Hippocampal formation (tissue), 2 donors: ENCODE measurements at regions not wholly inside any gene's neighbourhood (a gene's known extent, or its start where the extent isn't known, plus 50 kb on each side); places are given as distances from the start of the nearest gene placed in this dataset.

Experiments
- DNase-seq, 2 donors: peaks; one replicate each; lab custom pipeline; 2025; lab: John Stamatoyannopoulos, UW

DNA sequence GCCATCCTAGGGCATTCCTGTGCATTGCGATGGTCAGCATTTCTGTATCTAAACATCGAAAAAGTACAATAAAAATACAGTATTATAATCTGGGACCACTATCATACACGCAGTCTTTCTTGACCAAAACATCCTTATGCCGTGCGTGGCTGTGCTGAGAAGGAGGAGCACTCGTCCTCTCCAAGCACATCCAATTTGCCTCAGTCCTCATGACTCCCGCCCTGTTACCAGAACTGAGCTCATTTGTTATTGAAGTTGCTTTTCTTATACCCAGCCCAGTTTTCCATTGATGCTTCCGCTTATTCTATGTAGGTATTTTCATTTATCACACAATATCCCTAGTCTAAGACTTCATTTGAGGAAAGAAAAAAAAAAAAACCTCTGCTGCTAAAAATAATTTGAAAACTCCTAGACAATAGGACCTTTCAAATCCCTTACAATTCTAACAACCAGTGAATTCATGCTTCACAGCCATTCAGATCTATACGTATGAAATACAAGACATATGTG lies 236.9 kb upstream of the PLEKHG7 start:
- DNase-seq, result no peak

DNA sequence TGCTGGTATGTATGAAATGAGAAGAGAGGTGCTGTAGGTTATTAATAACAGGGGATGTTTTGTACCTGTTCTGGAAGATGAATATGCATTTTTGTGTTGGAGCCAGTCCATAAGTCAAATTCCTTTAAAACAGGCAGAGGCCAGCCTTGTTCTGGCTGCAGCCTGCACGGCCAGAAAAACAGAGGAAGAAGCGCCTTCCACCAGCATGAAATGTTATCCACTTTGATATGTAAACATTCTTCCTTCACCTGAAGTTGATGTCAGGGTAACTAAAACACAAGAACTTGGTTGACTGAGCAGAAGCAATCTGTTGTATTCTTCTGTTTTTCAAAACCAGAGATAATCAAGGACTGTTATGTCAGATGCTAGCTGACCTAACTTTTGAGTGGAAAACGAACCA lies 237.9 kb upstream of the PLEKHG7 start:
- no peak for DNase-seq

DNA sequence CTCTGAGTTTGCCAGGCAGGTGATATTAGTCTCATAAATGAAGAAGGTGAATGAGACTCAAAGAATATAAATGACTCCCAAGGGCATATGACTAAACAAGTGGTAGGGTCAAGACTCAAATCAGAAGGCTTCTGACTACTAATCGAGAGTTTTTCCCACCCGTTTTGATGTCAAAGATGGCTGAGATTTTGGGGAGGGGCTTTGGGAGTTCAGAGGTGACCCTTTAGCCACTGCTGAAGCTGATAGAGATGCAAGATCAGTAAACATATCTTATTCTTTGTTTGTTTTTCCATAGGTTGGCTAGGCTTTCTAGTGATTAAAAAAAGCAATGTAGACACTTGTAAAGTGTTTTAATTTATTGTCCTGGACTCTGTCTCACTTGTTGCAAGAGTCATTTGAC lies 239.6 kb upstream of the PLEKHG7 start:
- DNase-seq, result no peak

DNA sequence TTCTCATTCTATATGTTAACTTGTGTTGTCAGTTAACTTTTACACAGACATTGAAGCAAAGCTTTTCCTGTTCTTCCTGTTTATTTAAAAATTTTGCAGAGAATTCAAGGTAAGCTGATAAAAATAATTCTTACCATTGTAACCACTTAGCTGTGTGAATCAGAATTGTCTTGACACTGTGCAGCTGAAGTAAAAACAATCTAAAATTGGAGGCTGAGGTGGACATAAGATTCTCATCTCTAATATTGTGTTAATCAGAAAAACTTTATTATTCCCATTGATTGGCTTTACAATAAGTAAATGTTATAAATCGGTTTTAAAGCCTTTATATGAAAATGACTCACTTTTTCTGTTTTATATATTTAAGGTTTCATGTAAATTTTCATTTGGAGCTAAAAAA lies 240.3 kb upstream of the PLEKHG7 start:
- DNase-seq, result no peak

DNA sequence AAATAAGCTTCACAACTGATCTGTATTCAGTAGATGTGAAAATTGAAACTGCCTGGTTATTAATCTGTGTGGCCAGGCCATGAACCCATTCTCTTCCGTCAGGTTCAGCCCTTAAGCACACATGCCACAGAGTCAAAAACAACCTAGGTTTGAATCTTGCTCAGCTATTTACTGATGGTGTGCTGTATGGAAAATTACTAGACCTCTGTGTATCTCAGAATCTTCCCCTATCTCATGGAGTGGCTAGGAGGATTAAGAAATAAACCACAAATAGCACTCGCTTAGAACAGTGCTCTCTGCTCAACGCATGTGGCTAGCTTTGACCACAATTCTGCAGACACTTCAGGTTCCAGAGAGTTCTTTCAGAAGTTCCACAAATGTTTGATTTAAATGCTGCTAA lies 240.7 kb upstream of the PLEKHG7 start:
- no peak for DNase-seq

DNA sequence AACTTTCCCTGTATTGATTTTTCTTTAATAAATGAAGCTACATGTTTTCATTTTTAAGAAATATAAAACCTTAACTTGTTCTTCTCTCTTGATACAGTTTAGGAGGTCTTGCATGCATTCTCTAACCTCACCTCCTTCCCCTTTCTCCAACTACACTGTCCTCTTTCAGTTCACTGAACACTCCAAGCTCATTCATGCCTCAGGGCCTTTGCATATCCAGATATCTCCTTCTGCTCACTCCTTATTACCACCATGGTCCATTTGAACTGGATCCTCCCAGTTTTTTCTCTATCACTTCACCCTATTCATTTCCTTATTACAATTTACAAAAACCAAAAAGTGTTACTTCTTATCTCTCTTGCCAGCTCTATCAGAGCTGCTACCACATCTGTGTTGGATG lies 242.9 kb upstream of the PLEKHG7 start:
- DNase-seq, result no peak

DNA sequence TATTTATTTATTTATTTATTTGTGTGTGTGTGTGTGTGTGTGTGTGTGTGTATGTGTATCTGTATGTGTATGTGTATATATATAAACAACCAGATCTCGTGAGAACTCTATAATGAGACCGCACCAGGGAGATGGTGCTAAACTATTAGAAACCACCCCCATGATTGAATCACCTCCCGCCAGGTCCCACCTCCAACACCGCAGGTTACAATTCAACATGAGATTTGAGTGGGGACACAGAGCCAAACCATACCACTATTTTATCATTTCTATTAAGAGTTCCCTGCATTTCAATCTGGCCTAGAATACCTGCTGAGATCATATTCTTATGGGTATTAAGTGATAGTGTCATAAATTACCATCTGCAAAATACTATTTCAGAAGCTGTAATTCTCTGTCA lies 243.8 kb upstream of the PLEKHG7 start:
- DNase-seq, result no peak

DNA sequence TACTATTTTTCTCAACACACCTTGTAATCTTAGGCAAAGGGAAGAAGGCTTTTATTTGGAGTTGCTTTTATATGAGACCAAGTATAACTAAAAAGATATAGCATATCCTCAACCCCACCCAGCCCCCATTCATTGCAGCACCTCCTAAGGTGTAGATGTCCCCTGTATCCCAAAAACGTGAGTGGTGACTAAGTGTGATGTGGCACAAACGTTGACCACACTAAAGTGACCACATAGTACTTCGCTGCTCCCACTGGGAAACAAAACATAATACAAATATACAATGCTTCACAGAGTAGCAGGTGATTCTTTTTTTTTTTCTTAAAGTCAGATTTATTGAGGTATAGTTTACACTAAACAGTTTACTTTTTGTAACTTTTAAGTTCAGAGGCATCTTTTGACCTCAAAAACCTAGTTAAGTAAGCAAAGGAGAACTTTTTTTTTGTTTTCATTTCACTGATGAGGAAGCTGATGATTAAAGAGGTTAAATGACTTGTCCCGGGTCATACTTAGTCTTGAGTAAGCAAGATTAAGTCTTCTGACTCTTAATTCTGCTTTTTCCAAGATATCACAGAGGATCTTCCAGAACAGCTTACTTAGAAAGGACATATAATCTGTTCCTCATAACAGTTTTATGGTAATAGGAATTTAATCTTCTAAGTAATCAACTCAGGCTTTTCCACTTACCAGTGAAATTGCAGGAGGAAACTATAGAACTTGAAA lies 245.2 kb upstream of the PLEKHG7 start:
- no peak for DNase-seq

DNA sequence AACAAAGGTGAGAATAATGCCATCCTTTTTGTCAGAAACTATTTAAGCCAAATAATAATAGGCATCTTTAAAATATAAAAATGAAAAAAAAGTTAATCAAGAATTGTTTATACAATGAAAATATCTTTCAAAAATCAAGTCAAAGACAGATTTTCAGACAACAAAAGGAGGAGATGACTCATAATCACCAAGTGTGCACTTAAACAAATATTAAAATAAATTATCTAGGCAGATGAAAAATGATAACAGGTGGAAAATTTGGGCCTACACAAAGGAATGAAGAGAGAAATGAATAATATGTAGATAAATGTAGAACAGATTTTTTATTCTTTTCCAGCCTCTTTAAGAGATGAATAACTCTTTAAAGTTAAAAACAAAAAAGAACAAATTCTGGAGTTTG lies 250.0 kb upstream of the PLEKHG7 start:
- no peak for DNase-seq

DNA sequence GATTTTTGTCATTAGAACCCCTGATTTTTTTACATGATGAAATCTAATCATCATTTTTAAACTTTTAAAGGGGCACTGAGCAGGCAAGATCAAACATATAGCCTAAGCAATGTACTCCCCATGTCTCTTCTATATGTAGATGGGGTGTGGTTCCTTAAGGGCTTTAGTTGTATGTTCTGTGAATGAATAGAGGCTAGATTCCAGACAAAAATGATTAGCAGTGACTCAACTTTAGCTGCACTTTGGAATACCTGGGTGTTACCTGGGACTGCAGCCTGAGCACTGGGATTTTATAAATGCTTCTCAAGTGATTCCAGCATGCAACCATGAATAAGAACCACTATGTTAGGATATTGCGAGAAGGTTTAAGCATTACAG lies 256.7 kb upstream of the PLEKHG7 start:
- DNase-seq, result no peak

DNA sequence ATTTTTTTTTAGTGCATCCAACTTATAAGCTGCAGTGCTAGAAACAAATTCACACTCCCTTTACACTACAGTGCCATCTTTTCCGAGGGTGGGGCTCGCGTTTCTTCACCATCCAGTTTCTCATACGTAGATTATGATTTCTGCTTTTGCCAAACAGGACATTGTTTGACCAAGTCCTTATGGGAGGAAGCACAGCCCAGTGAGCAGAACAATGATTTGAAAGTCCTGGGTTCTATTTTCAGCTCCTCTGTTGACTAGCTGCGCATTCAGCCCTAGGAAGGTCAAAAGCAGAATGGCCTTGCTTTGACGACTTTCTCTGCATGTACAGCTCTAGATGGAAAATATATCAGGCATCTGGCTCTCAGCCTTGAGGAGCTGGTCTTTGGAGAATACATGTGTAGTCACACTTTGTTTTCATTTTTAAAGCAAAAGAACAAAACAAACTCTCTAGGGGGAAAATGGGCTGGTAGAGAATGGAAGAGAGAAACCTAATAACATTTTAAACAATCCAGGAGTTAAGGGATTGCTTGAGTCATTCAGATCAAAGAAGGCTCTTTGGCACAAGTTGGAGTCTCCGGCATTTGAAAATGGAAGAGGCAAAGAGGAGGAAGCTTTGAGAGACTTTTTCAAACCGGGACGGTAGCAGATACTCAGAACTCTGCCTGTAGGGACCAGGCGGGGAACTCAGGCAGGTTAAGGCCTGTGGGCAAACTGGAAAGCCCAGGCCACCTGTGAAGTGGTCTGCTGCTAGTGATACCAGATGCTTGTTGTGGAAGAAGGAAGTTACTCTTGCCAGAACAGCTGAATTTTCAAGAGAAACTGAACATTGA lies 257.3 kb upstream of the PLEKHG7 start:
- DNase-seq, result no peak

DNA sequence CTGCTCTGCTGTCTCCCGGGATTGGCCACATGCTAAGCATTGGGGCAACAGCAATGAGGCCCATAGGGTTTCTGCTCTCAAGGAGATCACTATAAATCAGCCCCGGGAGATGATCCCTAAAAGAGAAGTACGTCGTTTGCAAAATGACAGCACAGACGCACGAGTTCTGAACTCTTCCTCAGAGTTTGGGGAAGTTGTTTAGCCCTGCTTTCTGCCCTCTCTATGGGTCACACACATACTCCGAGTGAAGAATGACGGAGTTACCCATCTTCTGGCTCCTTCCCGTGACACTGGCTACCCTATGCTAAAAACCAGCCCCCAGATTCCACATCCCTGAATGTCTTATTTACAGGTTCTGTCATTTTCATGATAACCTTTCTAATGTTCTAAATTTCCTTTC lies 258.0 kb upstream of the PLEKHG7 start:
- DNase-seq, result peak in 1 of 2 donors; percentile 9

DNA sequence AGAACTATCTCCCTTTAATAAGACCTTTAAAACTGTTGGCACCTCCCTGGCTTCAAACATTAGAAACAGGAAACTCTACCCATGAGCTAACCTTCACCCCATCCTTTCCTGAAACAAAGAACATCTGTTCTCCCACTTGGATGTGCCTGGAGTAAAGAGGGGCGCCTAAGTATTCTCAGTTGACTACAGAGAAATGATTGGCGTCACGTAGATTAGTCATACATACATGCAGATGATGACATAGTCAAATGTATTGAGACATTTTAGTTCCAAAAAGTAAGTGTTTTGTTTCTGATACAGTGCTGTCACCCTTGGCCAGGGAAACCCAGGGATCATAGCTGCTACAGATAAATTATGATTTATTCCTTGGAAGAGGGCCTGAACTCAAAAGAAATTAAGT lies 260.0 kb upstream of the PLEKHG7 start:
- no peak for DNase-seq

DNA sequence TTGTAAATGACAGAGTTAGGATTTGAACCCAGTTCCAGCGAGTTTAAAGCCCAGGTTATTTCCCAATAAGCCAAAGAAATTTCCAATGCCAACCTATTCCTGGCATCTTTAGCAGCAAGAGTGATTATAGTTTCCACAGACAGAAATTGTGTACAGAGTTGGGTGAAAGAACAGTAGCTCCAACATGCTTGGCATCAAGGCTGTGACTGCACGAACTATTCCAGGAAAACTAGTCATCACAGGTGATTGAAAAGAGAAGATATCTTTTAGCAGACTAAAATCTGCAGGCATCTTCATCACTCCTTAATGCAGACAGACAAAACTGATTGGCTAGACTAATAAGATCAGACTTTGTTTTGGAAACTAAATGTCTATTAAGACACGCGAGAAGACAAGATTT lies 262.7 kb upstream of the PLEKHG7 start:
- DNase-seq, result no peak

DNA sequence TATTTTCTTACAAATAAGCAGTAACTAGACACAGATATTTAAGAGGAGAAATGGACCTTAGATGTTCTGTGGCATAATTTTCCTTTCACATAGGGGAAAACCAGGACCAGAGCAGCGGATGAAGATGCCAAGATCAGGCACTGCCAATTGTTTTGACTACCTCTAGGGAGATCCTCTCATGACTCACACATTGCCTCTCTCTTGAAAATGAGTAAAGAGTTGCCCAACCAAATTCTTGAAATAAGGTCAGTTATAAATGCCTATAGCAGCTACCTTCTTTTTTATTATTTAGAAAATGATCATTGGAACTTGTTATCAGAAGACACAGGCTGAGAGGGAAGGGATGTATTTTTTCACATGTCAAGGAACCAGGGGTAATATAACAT lies 263.4 kb upstream of the PLEKHG7 start:
- no peak for DNase-seq

DNA sequence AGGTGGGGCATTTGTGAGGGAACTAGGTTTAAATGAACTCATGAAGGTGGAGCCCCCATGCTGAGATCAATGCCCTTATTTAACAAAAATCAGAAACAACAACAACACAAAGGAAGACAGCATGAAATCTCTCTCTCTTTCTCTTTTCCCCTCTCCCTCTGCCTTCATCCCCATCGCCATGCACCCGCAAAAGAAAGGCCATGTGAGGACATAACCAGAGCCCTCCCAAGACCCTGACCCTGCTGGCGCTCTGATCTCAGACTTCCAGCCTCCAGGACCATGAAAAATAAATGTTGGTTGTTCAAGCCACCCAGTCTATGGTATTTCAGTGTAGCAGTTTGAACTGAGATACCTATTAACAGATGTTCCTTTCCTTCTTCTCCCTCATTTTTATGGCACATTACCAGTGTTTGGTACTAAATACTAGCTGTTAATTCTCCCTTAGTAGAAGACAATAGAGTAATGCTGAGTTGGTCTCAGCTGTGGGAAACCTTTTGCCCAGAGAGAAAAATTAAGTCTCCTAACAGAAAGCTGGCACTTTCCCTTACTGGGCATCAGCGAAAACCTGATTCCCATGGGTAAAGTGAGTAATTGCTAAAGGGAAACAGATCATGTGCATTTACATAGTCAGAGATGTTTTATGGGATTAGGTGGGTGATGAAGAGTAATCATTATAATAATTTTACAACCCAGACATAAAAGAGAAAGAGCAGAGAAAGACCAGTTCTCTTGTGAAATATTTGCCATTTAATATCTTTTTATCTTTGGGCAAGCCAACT lies 264.0 kb upstream of the PLEKHG7 start:
- DNase-seq, result no peak

DNA sequence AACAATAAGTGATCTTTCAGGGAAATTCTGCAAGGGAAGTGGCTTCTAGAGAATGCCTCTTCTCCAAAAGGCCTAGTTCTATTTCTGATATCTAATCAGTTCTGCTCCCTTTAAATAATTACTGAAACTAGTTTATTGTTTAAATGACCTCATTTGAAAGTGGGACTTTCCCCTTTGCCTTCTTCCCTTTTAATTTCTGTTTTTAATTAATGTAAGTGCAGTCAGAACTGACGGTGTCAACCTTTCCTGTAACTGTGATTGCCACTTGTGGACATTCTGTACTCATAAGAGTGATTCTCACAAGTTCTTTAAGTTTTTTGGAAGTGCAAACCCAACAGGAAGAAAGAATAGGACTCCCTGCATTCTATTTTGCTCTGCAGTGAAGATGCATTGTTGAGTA lies 265.3 kb upstream of the PLEKHG7 start:
- no peak for DNase-seq

DNA sequence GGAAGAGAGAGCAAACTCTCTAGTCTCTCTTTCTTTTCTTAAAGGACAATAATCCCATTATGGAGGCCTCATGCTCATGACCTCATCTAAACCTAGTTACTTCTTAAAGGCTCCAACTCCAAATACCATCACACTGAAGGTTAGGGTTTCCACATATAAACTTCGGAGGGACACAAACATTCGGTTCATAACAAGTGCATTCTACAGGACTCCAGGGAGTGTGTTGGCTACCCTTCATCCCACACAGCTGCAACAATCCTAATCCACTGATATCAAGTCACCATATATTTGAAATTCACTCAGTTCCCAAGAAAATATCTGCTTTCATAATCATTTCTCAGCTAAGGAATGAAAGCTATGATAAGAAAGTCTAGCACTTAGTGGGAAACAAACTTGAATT lies 265.9 kb upstream of the PLEKHG7 start:
- no peak for DNase-seq

DNA sequence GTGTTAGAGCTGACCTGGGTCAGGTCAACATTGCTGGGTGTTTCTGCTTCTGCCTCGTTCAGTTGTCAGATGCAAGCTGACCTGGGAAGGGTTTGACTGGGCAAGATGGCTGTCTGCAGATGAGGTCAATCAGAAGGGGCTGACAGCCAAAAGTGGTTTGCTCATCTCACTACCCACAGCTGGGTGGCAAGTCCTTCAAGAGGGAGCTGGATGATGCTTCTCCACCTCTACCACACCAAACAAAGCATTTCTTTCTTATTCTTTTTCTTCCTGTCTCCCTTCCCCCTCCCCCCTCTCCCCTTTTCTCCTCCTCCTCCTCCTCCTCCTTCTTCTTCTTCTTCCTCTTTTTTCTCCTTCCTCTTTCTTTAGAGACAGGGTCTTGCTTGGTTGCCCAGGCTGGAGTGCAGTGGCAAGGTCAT lies 268.2 kb upstream of the PLEKHG7 start:
- DNase-seq, result no peak

DNA sequence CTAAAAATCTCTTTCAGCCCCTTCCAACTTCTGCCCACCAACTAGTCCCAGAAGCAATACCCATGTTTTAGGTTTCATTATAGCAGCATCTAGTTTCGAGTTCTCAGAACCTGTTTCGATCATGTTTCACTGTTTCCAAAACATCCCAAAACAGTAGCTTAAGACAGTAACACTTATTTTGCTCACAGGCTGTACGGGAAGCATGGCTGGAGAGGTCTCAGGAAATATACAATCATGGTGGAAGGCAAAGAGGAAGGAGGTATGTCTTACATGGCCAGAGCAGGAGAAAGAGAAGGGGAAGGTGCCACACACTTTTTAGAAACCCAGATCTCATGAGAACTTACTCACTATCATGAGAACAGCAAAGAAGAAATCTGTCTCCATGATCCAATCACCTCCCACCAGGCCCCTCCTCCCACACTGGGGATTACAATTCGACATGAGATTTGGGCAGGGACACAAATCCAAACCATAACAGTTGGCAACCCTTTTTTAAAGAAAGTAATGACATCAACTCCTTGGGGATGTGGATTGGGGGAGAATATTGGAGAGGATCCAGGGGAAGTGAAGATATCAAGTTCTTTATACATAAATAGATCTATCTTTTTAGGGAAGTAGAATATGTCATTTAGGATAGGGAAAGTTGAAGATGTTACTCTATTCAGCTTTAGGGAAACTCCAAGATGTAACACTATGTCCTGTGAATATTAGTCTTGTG lies 269.9 kb upstream of the PLEKHG7 start:
- no peak for DNase-seq

DNA sequence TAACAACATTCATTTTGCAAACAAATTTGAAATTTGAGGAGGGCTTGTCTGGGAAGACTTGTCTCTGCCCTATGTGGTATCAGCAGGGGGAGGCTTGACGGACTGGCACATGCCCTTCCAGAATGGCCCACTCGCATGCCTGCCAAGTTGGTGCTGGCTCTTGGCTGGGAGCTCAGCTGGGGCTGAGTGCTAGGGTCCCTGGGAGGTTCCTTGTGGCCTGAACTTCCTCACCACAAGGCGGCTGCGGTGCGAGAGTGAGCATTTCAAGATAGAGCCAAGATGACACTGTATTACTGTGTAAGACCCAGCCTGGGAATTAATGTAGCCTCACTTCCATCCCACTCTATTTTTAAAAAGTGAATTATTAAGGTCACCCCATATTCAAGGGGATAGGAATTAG lies 271.6 kb upstream of the PLEKHG7 start:
- DNase-seq, result no peak

DNA sequence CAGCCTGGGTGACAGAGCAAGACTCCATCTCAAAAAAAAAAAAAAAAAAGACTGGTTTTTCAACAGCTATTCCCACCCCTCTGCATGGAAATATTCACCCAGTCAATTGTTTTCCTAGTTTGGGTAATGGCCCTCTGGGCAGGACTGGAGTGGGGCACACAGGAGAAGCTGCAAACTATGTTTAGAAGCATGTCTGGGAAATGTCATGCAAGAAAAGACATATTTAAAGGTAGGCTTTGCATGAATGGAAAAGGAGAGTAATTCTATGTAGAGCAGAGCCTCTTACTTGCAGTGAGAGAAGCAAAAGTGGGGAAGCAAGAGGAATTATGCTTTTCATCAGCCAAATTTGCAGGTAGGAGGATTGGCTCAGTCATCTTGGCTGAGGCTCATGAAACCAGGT lies 276.5 kb upstream of the PLEKHG7 start:
- DNase-seq, result no peak
